NCI-H510A (cell line): ENCODE measurements at regions not wholly inside any gene's neighbourhood (a gene's known extent, or its start where the extent isn't known, plus 50 kb on each side); places are given as distances from the start of the nearest gene placed in this dataset.
"Not testable (repeated sequence)": the region's sequence is repeated elsewhere in the genome, so short reads cannot be mapped to it uniquely, and the experiment has no call there.

Source experiments
- DNase-seq: peaks from one replicate; lab custom pipeline; 2025; lab: John Stamatoyannopoulos, UW

GRCh38 chr1:177723533-177723932 lies 246.3 kb downstream of the SEC16B start:
- no peak for DNase-seq

GRCh38 chr1:177710696-177711620 lies 258.9 kb downstream of the SEC16B start:
- DNase-seq: no peak

GRCh38 chr1:177708406-177708805 lies 261.5 kb downstream of the SEC16B start:
- no peak for DNase-seq

- DNase-seq: no peak
Measured at GRCh38 chr1:177706977-177707376, 262.9 kb downstream of the SEC16B start.

GRCh38 chr1:177705839-177706238 lies 264.0 kb downstream of the SEC16B start:
- no peak for DNase-seq

GRCh38 chr1:177703888-177704446 lies 265.9 kb downstream of the SEC16B start:
- DNase-seq: no peak

GRCh38 chr1:177701654-177702353 lies 268.1 kb downstream of the SEC16B start:
- no peak for DNase-seq

GRCh38 chr1:177700856-177701255 lies 269.0 kb downstream of the SEC16B start:
- no peak for DNase-seq

GRCh38 chr1:177690996-177691395 lies 278.9 kb downstream of the SEC16B start:
- no peak for DNase-seq

GRCh38 chr1:177687544-177687943 lies 282.3 kb downstream of the SEC16B start:
- DNase-seq: no peak

GRCh38 chr1:177686933-177687332 lies 282.9 kb downstream of the SEC16B start:
- DNase-seq: no peak

GRCh38 chr1:177669161-177669560 lies 300.7 kb downstream of the SEC16B start:
- DNase-seq: no peak

- no peak for DNase-seq
Measured at GRCh38 chr1:177665935-177666334, 303.9 kb downstream of the SEC16B start.

GRCh38 chr1:177664742-177665141 lies 305.1 kb downstream of the SEC16B start:
- DNase-seq: not testable (repeated sequence)

- DNase-seq: no peak
Measured at GRCh38 chr1:177660188-177660587, 309.7 kb downstream of the SEC16B start.

- DNase-seq: no peak
Measured at GRCh38 chr1:177659281-177659680, 310.6 kb downstream of the SEC16B start.

- no peak for DNase-seq
Measured at GRCh38 chr1:177656598-177656997, 313.3 kb downstream of the SEC16B start.

- no peak for DNase-seq
Measured at GRCh38 chr1:177650947-177651346, 318.9 kb downstream of the SEC16B start.

- no peak for DNase-seq
Measured at GRCh38 chr1:177648731-177649265, 321.1 kb downstream of the SEC16B start.

- no peak for DNase-seq
Measured at GRCh38 chr1:177648138-177648537, 321.7 kb downstream of the SEC16B start.

- DNase-seq: no peak
Measured at GRCh38 chr1:177646757-177647730, 322.8 kb downstream of the SEC16B start.
